C4-2B (cell line): ENCODE measurements at regions not wholly inside any gene's neighbourhood (a gene's known extent, or its start where the extent isn't known, plus 50 kb on each side); places are given as distances from the start of the nearest gene placed in this dataset.

ENCODE experiments used
- ZFX ChIP-seq: fragments of 450-650 bp; IDR thresholded peaks from 2 replicates; pipeline ENCODE4 v1.6.1; 2017
- TF ChIP-seq, protein P1 (sequence below): fragments of 450-650 bp; conservative IDR thresholded peaks from 2 replicates; pipeline ENCODE4 v1.5.1; 2017; ENCODE audit warnings: mild to moderate bottlenecking

GRCh38 chr7:96861-97260, 95.5 kb upstream of the FAM20C start:
- TF ChIP-seq, protein P1, sequence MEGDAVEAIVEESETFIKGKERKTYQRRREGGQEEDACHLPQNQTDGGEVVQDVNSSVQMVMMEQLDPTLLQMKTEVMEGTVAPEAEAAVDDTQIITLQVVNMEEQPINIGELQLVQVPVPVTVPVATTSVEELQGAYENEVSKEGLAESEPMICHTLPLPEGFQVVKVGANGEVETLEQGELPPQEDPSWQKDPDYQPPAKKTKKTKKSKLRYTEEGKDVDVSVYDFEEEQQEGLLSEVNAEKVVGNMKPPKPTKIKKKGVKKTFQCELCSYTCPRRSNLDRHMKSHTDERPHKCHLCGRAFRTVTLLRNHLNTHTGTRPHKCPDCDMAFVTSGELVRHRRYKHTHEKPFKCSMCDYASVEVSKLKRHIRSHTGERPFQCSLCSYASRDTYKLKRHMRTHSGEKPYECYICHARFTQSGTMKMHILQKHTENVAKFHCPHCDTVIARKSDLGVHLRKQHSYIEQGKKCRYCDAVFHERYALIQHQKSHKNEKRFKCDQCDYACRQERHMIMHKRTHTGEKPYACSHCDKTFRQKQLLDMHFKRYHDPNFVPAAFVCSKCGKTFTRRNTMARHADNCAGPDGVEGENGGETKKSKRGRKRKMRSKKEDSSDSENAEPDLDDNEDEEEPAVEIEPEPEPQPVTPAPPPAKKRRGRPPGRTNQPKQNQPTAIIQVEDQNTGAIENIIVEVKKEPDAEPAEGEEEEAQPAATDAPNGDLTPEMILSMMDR: no peak
- TF ChIP-seq ZFX: no peak
